ENCODE measurements at regions not wholly inside any gene's neighbourhood (a gene's known extent, or its start where the extent isn't known, plus 50 kb on each side); places are given as distances from the start of the nearest gene placed in this dataset.

GRCh38 chr5:15085671-15086070 is 214.1 kb upstream of the ANKH start (continued):
- no peak for TF ChIP-seq FOXK1 (CRISPR knock-in tag; IDR thresholded peaks at IDR 0.05; ENCODE audit: borderline replicate concordance)
- TF ChIP-seq CREM (IDR thresholded peaks at IDR 0.05; ENCODE audit: low read depth), result no peak
- no peak for TF ChIP-seq ZBTB40 (IDR thresholded peaks at IDR 0.05)
- TF ChIP-seq ZBTB40 (CRISPR knock-in tag; IDR thresholded peaks at IDR 0.05), result no peak
- TF ChIP-seq ZNF324 (CRISPR knock-in tag; IDR thresholded peaks at IDR 0.05), result no peak
- TF ChIP-seq NFYB (IDR thresholded peaks at IDR 0.05; ENCODE audit: extremely low read depth, insufficient read length), result no peak
- TF ChIP-seq BCL6 (CRISPR knock-in tag; IDR thresholded peaks at IDR 0.05), result no peak
- TF ChIP-seq KLF10 (CRISPR knock-in tag; IDR thresholded peaks at IDR 0.05), result no peak
- TF ChIP-seq KDM1A (IDR thresholded peaks at IDR 0.05), result no peak

Measured in K562 (cell line).